Astrocyte (in vitro differentiated cells and primary cell): ENCODE measurements at regions not wholly inside any gene's neighbourhood (a gene's known extent, or its start where the extent isn't known, plus 50 kb on each side); places are given as distances from the start of the nearest gene placed in this dataset.

Source experiments
- DNase-seq: peaks from one replicate; pipeline ENCODE4 v3.0.0-alpha.2; 2010; ENCODE audit warnings: low read depth
- FAIRE-seq: peaks from 2 replicates; lab custom pipeline; 2011; peaks lifted over from hg19 to GRCh38; lab: Jason Lieb, UNC
- H2AFZ ChIP-seq: 2 replicates; pipeline ENCODE4 v1.6.0; 2012; ENCODE audit warnings: low read depth, low read length, inconsistent platforms
- H3K27ac ChIP-seq: 2 replicates; pipeline ENCODE4 v1.5.1; 2011; ENCODE audit warnings: low read depth, low read length, inconsistent platforms
- H3K27me3 ChIP-seq: 2 replicates; pipeline ENCODE4 v1.6.0; 2011; ENCODE audit warnings: low read length, inconsistent platforms; ENCODE audit not compliant: insufficient read depth
- H3K36me3 ChIP-seq: 2 replicates; pipeline ENCODE4 v1.5.1; 2011; ENCODE audit warnings: low read length, inconsistent platforms; ENCODE audit not compliant: insufficient read depth
- H3K4me1 ChIP-seq: 2 replicates; pipeline ENCODE4 v1.5.1; 2011; ENCODE audit warnings: low read length, inconsistent platforms; ENCODE audit not compliant: insufficient read depth
- H3K4me2 ChIP-seq: 2 replicates; pipeline ENCODE4 v1.6.0; 2012; ENCODE audit warnings: low read length, inconsistent platforms
- H3K4me3 ChIP-seq: 2 replicates; pipeline ENCODE4 v1.5.1; 2011; ENCODE audit warnings: low read depth, mild to moderate bottlenecking, low read length, inconsistent platforms; ENCODE audit not compliant: insufficient read depth
- H3K79me2 ChIP-seq: 2 replicates; pipeline ENCODE4 v1.6.0; 2012; ENCODE audit warnings: mild to moderate bottlenecking, low read length, inconsistent platforms; ENCODE audit not compliant: insufficient read depth
- H3K9ac ChIP-seq: 2 replicates; pipeline ENCODE4 v1.6.0; 2012; ENCODE audit warnings: mild to moderate bottlenecking, low read length, inconsistent platforms
- H3K9me3 ChIP-seq: 2 replicates; pipeline ENCODE4 v1.5.1; 2012; ENCODE audit warnings: low read depth, mild to moderate bottlenecking, low read length, inconsistent platforms; ENCODE audit not compliant: insufficient read depth
- H4K20me1 ChIP-seq: 2 replicates; pipeline ENCODE4 v1.6.0; 2012; ENCODE audit warnings: low read length, inconsistent platforms; ENCODE audit not compliant: insufficient read depth
- H3K27ac Mint-ChIP-seq: one replicate; pipeline ENCODE4 v1.8.0; 2021; ENCODE audit warnings: mild to moderate bottlenecking, mixed read lengths; ENCODE audit not compliant: unreplicated experiment
- H3K27me3 Mint-ChIP-seq: one replicate; pipeline ENCODE4 v1.8.0; 2021; ENCODE audit warnings: low read depth, mixed read lengths; ENCODE audit not compliant: unreplicated experiment
- H3K36me3 Mint-ChIP-seq: one replicate; pipeline ENCODE4 v1.8.0; 2021; ENCODE audit warnings: low read depth, mixed read lengths; ENCODE audit not compliant: unreplicated experiment
- H3K4me1 Mint-ChIP-seq: one replicate; pipeline ENCODE4 v1.8.0; 2021; ENCODE audit warnings: low read depth, mixed read lengths; ENCODE audit not compliant: unreplicated experiment
- H3K4me3 Mint-ChIP-seq: one replicate; pipeline ENCODE4 v1.8.0; 2021; ENCODE audit warnings: mild to moderate bottlenecking, moderate library complexity, mixed read lengths; ENCODE audit not compliant: unreplicated experiment
- H3K9me3 Mint-ChIP-seq: one replicate; pipeline ENCODE4 v1.8.0; 2021; ENCODE audit warnings: mild to moderate bottlenecking, mixed read lengths; ENCODE audit not compliant: unreplicated experiment
- EZH2 ChIP-seq: IDR thresholded peaks from 2 replicates; pipeline ENCODE4 v1.6.1; 2012; ENCODE audit warnings: mild to moderate bottlenecking, low read length, inconsistent platforms; ENCODE audit not compliant: insufficient read depth
- TF ChIP-seq, protein P1 (sequence below): IDR thresholded peaks from 2 replicates; pipeline ENCODE4 v1.5.1; 2011; ENCODE audit warnings: low read depth, mild to moderate bottlenecking, inconsistent platforms, low read length, moderate library complexity; ENCODE audit not compliant: insufficient read depth

DNA sequence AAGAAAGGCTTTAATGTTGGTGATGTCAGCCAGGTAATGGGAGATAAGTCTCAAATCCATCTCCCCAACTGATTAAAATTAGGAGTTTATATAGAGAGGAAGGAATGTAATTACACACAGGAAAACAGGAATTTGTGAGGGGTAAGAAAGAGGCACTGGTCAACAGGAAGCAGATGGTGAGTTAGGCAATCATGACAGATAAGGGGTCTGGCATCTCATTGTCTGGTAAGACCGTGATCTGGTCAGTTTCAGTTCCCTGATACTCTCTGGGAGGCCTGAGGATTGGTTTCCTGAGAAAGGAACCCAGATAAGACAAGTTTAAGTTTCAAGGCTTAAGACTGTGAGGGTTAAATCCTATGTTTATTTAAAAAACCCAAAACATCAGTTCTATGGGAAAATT lies 414.7 kb upstream of the ARRDC4 start:
- Mint-ChIP-seq H3K36me3 (no peaks in the 10 kb centered on the region), H3K9me3 (peaks cover 6% of the 10 kb centered on the region), H3K27me3 (no peaks in the 10 kb centered on the region), H3K4me1 (no peaks in the 10 kb centered on the region), H3K4me3 (no peak overlapping the region), H3K27ac (no peak overlapping the region)
- no peak for TF ChIP-seq EZH2
- TF ChIP-seq, protein P1, sequence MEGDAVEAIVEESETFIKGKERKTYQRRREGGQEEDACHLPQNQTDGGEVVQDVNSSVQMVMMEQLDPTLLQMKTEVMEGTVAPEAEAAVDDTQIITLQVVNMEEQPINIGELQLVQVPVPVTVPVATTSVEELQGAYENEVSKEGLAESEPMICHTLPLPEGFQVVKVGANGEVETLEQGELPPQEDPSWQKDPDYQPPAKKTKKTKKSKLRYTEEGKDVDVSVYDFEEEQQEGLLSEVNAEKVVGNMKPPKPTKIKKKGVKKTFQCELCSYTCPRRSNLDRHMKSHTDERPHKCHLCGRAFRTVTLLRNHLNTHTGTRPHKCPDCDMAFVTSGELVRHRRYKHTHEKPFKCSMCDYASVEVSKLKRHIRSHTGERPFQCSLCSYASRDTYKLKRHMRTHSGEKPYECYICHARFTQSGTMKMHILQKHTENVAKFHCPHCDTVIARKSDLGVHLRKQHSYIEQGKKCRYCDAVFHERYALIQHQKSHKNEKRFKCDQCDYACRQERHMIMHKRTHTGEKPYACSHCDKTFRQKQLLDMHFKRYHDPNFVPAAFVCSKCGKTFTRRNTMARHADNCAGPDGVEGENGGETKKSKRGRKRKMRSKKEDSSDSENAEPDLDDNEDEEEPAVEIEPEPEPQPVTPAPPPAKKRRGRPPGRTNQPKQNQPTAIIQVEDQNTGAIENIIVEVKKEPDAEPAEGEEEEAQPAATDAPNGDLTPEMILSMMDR: no peak
- H4K20me1 ChIP-seq: no peaks in the 10 kb centered on the region
- H3K4me1 ChIP-seq: no peaks in the 10 kb centered on the region
- DNase-seq (no peak), FAIRE-seq (no peak)
- no peak overlapping the region for H2AFZ ChIP-seq
- H3K4me2 ChIP-seq: no peak overlapping the region
- no peaks in the 10 kb centered on the region for H3K79me2 ChIP-seq
- H3K27me3 ChIP-seq: no peaks in the 10 kb centered on the region
- H3K4me3 ChIP-seq: no peak overlapping the region
- H3K27ac ChIP-seq: no peak overlapping the region
- H3K9ac ChIP-seq: no peak overlapping the region
- H3K36me3 ChIP-seq: no peaks in the 10 kb centered on the region
- H3K9me3 ChIP-seq: no peaks in the 10 kb centered on the region

DNA sequence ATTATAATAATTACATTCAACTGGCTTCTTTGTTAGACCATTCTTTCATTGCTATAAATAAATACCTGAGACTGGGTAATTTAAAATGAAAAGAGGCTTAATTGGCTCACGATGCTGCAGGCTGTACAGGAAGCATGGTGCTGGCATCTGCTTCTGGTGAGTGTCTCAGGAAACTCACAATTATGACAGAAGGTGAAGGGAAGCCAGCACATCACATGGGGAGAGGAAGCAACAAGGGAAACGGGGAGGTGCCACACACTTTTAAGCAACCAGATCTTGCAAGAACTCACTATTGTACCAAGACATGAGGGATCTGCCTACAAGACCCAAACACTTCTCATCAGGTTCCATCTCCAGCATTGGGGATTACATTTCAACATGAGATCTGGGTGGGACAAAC lies 413.1 kb upstream of the ARRDC4 start:
- Mint-ChIP-seq H3K27ac (no peak overlapping the region), H3K9me3 (peaks cover 6% of the 10 kb centered on the region), H3K27me3 (no peaks in the 10 kb centered on the region), H3K36me3 (no peaks in the 10 kb centered on the region), H3K4me1 (no peaks in the 10 kb centered on the region), H3K4me3 (no peak overlapping the region)
- TF ChIP-seq EZH2: no peak
- TF ChIP-seq, protein P1: no peak
- Histone ChIP-seq H3K4me1 (no peaks in the 10 kb centered on the region), H3K9me3 (no peaks in the 10 kb centered on the region), H3K36me3 (no peaks in the 10 kb centered on the region), H3K27ac (no peak overlapping the region), H2AFZ (no peak overlapping the region), H3K9ac (no peak overlapping the region), H4K20me1 (no peaks in the 10 kb centered on the region), H3K79me2 (no peaks in the 10 kb centered on the region), H3K27me3 (no peaks in the 10 kb centered on the region), H3K4me2 (no peak overlapping the region), H3K4me3 (no peak overlapping the region)
- DNase-seq: no peak
- no peak for FAIRE-seq

DNA sequence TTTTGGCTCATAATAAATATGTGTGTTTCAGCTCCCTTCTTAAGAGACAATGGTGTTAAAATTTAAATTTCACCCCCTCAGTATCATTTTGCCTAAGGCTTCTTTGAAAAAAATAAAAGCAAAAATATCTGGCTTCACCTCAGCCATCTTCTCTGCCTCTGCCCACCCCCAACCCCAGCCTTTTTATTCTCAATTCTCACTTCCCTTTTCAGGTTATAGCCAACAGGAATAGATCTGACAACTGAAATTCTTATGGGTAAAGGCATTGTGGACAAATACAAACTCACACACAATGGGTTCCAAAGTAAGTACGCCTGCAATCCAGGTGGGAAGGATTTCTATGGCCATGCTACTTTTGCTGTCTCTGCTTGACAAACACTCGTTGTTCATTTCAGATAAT lies 399.0 kb upstream of the ARRDC4 start:
- Histone ChIP-seq H3K4me1 (no peaks in the 10 kb centered on the region), H3K9me3 (no peaks in the 10 kb centered on the region), H3K36me3 (no peaks in the 10 kb centered on the region), H2AFZ (no peak overlapping the region), H3K9ac (no peak overlapping the region), H3K79me2 (no peaks in the 10 kb centered on the region), H3K27ac (no peak overlapping the region), H3K4me2 (no peak overlapping the region), H3K4me3 (no peak overlapping the region), H3K27me3 (no peaks in the 10 kb centered on the region), H4K20me1 (no peaks in the 10 kb centered on the region)
- peaks cover 2% of the 10 kb centered on the region for H3K36me3 Mint-ChIP-seq
- no peak overlapping the region for H3K4me3 Mint-ChIP-seq
- peaks cover 2% of the 10 kb centered on the region for H3K9me3 Mint-ChIP-seq
- TF ChIP-seq, protein P1: no peak
- TF ChIP-seq EZH2: no peak
- H3K4me1 Mint-ChIP-seq: no peaks in the 10 kb centered on the region
- FAIRE-seq (no peak), DNase-seq (no peak)
- H3K27me3 Mint-ChIP-seq: no peaks in the 10 kb centered on the region
- H3K27ac Mint-ChIP-seq: no peak overlapping the region
